HG02970 (cell line): ENCODE measurements at regions not wholly inside any gene's neighbourhood (a gene's known extent, or its start where the extent isn't known, plus 50 kb on each side); places are given as distances from the start of the nearest gene placed in this dataset.
"Not testable (repeated sequence)": the region's sequence is repeated elsewhere in the genome, so short reads cannot be mapped to it uniquely, and the experiment has no call there.

Source experiments
- ATAC-seq: cut with Tn5 transposase; IDR thresholded peaks from one replicate; pipeline ENCODE4 v1.9.1; 2021; ENCODE audit warnings: mild to moderate bottlenecking, moderate library complexity, moderate number of reproducible peaks; ENCODE audit not compliant: unreplicated experiment, low FRiP score

GRCh38 chr4:107470173-107470572 is 249.9 kb downstream of the PAPSS1 start:
- ATAC-seq = no peak

GRCh38 chr4:107468812-107469211 is 251.2 kb downstream of the PAPSS1 start:
- ATAC-seq = no peak

GRCh38 chr4:107468156-107468555 is 251.9 kb downstream of the PAPSS1 start:
- ATAC-seq = no peak

- ATAC-seq = no peak
Observed at GRCh38 chr4:107467461-107467860, 252.6 kb downstream of the PAPSS1 start.

GRCh38 chr4:107458194-107458593 is 261.8 kb downstream of the PAPSS1 start:
- no peak for ATAC-seq

GRCh38 chr4:107453987-107454386 is 266.0 kb downstream of the PAPSS1 start:
- ATAC-seq = no peak

- no peak for ATAC-seq
Observed at GRCh38 chr4:107452717-107453630, 267.1 kb downstream of the PAPSS1 start.

GRCh38 chr4:107449611-107450369 is 270.2 kb downstream of the PAPSS1 start:
- no peak for ATAC-seq

- no peak for ATAC-seq
Observed at GRCh38 chr4:107442538-107443111, 277.4 kb downstream of the PAPSS1 start.

GRCh38 chr4:107439401-107439800 is 280.6 kb downstream of the PAPSS1 start:
- ATAC-seq = no peak

GRCh38 chr4:107436471-107436870 is 283.6 kb downstream of the PAPSS1 start:
- not testable (repeated sequence) for ATAC-seq

- no peak for ATAC-seq
Observed at GRCh38 chr4:107432451-107432850, 287.6 kb downstream of the PAPSS1 start.

- ATAC-seq = no peak
Observed at GRCh38 chr4:107423677-107424405, 296.2 kb downstream of the PAPSS1 start.

- ATAC-seq = not testable (repeated sequence)
Observed at GRCh38 chr4:107419536-107419935, 300.5 kb downstream of the PAPSS1 start.

GRCh38 chr4:107419052-107419451 is 301.0 kb downstream of the PAPSS1 start:
- no peak for ATAC-seq

GRCh38 chr4:107415490-107415889 is 304.5 kb downstream of the PAPSS1 start:
- ATAC-seq = not testable (repeated sequence)

GRCh38 chr4:107409872-107410271 is 310.2 kb downstream of the PAPSS1 start:
- not testable (repeated sequence) for ATAC-seq

GRCh38 chr4:107408968-107409367 is 311.1 kb downstream of the PAPSS1 start:
- ATAC-seq = no peak

GRCh38 chr4:107404591-107405300 is 315.3 kb downstream of the PAPSS1 start:
- no peak for ATAC-seq

- ATAC-seq = no peak
Observed at GRCh38 chr4:107402291-107402690, 317.7 kb downstream of the PAPSS1 start.
